HG03342 (cell line): ENCODE measurements at regions not wholly inside any gene's neighbourhood (a gene's known extent, or its start where the extent isn't known, plus 50 kb on each side); places are given as distances from the start of the nearest gene placed in this dataset.
"Not testable (repeated sequence)": the region's sequence is repeated elsewhere in the genome, so short reads cannot be mapped to it uniquely, and the experiment has no call there.

ENCODE experiments used
- ATAC-seq: cut with Tn5 transposase; IDR thresholded peaks from one replicate; pipeline ENCODE4 v1.9.1; 2021; ENCODE audit warnings: mild to moderate bottlenecking, moderate library complexity; ENCODE audit not compliant: unreplicated experiment

DNA sequence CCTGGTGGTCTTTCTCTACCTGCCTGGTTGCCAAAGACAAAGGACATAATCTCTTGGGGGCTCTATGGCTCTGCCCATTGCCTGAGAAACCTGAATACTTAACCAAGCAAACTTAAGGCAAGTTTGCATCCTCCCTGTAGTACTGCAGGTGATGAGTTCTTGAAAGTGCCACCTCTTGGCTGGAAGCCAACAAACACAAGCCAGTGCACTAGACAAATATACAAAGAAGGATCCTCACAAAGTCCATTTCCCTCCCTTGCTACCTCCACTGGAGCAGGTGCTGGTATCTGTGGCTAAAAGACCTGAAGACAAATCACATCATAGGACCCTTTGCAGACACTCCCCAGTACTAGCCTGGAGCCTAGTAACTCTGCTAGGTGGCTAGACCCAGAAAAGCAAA is 772.3 kb downstream of the SI start:
- no peak for ATAC-seq

DNA sequence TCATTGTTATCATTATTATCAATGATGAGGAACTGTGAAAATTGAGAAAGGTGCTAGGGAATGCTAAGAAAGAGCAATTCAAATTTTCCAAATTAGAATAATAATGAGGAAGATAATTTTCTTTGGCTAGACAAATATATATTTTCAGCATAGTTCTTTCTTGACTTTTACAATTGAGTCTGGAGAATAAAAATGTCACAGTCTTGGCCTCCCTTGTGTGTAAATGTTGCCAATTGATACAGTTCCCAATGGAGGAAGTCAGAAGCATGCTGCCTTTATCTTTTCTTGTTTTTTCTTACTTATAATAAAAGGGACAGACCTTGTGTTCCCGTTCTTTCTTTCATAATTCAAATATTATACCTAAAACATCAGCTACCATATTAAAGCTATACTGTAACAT is 774.4 kb downstream of the SI start:
- ATAC-seq: no peak

GRCh38 chr3:164302622-164303021 is 775.7 kb downstream of the SI start:
- no peak for ATAC-seq

GRCh38 chr3:164291486-164291885 is 786.8 kb downstream of the SI start:
- ATAC-seq: not testable (repeated sequence)

DNA sequence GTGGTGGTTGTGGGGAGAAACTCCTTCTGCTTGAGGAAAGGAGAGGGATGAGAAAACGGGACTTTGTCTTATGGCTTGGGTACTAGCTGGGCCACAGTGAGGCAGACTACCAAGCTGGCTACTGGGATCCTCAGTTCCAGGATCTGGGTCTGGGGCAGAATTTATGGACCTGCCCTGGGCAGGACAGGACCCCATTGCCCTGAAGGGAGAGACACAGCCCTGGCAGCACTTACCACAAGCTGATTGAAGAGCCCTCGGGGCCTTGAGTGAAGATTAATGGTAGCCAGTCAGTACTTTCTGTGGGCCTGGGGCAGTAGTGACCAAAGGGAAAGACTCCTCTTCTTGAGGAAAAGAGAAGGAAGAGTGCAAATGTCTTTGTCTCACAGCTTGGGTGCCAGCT is 799.7 kb downstream of the SI start:
- ATAC-seq: no peak

GRCh38 chr3:164267053-164267452 is 811.2 kb downstream of the SI start:
- no peak for ATAC-seq

- no peak for ATAC-seq
Observed at GRCh38 chr3:164250923-164251322, 827.4 kb downstream of the SI start.

DNA sequence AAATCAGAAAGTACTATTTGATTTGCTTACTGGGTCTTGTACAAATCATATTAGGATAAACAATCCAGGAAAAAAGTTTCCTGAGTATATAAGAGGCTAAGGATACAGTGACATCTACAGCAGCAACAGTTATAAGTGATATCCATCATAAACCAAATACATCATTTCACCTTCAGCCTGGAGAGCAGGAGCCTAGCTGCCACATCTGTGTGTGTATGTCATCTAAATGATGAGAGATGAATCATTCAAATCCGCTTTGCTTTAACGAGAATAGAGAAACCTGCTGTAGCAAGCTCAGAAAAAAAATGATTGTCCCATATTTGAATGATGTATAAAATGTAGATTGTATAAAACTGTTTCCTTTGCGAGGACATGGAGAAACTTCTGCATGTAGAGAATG is 841.4 kb downstream of the SI start:
- ATAC-seq: no peak

GRCh38 chr3:164235289-164236028 is 842.8 kb downstream of the SI start:
- ATAC-seq: no peak

DNA sequence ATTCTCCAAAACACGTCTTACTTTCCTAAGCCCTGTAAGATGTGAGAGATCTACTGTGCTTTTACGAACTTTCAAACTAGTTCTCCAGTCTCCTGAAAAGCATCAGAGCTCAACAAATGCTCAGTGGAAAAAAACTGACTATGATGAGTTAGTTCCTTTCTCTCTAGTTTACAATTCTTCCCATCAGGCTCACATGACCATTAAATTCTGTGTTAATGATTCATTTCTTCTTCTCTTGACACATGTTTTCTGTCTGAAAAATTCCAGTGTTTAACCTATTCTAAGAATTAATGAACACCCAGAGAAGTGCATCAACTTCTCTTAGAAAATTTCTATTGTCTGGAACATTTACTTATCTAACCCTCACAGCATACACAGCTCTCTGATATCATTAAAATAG is 844.3 kb downstream of the SI start:
- ATAC-seq: no peak

GRCh38 chr3:164231718-164232117 is 846.6 kb downstream of the SI start:
- ATAC-seq: no peak

DNA sequence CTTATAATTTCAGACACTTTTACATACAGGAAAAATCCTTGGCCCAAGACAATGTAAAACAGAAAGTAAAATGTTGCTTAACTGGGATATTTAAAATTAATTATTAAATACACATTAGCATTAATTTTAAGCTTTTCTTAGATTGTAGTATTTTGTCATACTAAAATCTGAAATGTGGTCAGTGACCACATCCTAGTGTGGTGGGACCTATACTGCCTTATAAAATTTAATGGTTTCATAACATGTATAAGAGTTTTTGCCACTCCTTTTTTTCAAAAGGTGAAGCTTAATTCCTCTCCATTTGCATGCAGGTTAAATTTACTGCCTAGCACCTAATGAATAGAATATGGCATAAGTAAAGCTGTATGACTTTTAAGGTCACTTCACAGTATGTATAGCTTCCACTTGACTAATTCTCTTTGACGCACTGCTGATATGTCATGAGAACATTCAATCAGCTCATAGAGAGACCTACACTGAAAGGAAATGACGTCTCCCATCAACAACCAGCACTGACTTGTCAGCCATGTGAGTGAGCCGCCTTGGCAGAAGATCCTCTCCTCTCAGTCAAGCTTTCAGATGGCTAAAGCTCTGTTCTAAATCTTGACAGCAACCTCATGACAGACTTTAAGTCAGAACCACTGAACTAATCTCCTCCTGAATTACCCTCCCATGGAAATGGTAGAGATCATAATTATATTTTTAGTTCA is 847.8 kb downstream of the SI start:
- no peak for ATAC-seq

DNA sequence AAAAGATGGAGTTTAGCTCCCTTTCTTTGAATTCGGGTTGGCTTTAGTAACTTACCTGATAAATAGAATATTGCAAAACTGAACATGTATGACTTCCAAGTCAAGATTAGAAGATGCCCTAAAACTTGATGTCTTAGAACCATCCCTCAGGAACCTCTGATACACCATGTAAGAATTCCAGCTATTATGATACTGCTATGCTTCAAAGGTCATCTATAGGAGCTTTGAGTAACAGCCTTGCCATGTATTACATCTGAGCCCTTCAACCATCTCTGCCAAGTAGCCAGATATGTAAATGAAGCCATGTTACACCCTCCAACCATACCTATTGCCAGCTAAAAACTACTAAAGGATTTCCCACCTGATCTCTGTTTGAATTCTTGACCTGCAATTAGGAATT is 854.2 kb downstream of the SI start:
- no peak for ATAC-seq

DNA sequence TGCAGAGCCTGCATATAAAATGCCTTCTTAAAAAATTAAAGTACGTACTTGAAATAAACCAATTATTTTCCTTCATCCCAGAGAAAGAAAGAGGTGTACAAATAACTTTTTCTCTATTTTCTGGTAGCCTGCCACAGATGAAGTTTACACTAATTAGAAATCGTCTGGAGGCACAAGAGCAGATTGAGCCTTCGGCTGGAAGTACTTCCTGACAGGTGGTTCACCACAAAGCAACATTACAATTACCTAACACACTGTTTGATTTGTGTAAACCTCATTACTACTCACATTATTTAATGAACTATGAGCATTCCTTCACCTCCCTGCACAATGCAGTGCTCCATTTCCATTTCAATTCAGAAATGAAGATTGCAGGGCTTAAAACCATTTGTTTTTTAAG is 856.1 kb downstream of the SI start:
- no peak for ATAC-seq

DNA sequence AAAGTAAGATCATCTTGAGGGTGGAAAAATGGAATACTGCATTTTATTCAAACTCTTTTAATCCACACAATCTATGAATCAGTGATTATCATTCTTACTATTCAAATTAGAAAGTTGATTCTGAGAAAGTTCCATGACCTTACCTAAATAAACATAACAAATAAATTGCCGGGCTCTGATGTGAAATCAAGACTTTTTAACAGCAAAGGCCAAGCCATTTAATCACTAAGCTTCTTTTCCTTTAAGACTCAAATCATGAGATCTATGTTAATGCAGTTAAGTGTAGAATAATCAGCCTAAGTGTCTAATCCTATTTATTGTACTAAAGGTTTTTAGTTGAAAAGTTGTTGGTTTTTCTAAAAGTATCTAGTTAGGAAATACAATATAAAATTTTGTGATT is 857.0 kb downstream of the SI start:
- no peak for ATAC-seq

DNA sequence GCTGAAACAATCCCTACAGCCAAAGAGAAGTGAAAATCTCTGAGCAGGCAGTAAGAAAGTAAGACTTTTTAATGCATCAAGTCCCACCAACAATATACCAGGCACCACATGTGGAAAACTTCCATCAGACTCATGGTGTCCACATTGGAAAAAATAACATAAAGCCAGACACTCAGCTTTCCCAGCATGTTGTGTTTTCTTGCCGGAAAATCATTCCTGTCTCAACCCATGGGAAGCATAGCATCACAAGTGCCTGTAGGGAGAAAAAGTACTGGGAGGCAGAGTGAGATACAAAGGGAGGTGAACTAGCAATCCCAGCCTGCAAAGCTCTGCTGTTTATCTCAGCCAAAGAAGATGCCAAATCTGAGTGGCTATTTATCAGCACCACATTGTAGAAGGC is 868.9 kb downstream of the SI start:
- ATAC-seq: no peak

- ATAC-seq: no peak
Observed at GRCh38 chr3:164208821-164209220, 869.5 kb downstream of the SI start.

GRCh38 chr3:164208048-164208447 is 870.2 kb downstream of the SI start:
- no peak for ATAC-seq

DNA sequence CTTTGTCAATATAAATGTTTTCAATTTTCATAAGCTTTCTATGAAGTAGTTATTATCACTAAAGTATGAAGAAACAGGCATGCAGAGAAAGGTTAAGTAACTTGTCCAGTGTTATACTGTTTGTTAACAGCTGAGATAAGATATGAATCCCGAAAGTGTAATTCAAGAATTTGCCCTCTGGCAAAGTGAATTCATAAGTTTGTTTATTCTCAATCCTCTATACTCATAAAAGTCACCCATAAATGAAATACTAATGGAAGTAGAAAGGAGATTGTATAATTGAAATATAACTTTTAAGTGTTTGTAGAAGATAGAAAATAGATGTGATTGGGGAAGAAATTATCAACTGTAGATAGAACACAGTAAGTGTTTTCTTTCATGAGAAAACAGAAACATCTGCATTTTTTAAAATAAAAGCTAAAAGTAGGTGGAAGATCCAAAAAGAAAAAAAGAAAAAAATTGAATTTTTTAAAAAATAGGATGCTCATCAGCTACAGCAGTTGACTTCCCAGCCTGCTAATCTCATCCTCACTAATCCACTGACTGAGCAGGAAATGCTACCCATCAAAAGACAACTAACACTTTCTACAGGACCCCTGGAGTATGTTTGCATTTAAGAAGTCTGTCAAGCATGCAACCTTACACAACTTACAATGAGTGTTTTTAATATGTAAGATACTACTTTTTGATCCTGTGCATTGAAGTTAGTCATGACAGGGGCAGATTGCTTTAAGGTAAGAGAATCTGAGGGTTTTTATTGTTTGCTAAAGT is 878.1 kb downstream of the SI start:
- no peak for ATAC-seq

DNA sequence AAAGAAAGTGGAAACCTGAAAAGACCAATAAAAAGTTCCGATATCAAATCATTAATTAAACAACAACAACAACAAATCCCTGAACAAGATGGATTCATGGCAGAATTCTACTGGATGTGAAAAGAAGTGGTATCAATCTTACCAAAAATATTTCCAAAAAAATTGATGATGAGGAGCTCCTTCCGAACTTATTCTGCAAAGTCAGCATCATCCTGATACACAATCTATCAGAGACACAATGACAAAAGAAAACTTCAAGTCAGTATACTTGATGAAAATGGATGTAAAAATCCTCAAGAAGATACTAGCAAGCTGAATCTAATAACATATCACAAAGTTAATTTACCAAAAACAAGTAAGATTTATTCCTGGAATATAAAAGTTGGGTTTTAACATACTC is 881.8 kb downstream of the SI start:
- ATAC-seq: no peak

GRCh38 chr3:164194842-164195241 is 883.5 kb downstream of the SI start:
- no peak for ATAC-seq

DNA sequence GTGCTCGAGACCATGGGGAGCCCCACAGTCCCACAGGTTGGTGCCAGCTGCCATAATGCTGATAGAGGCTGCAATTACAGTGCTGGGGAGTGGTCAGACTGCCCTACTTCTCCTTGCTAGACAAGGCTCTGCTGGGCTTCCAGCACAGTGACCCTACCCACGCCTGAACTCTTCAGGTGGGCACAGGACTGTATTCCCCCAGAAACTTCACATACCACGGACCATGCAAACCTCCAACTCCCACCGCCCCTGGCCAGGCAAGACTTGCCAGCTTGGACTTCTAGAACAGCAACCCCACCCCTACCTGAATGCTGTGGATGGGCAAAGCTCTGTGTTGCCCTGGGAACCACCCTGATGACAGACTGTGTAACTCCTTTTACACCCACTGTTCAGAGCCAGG is 885.3 kb downstream of the SI start:
- no peak for ATAC-seq
